Adrenal gland (tissue), 9 donors: ENCODE measurements at regions not wholly inside any gene's neighbourhood (a gene's known extent, or its start where the extent isn't known, plus 50 kb on each side); places are given as distances from the start of the nearest gene placed in this dataset.

Source experiments
- DNase-seq, 7 donors: peaks; one replicate each; pipeline ENCODE4 v3.0.0-alpha.2; 2019 to 2020
- H3K27ac ChIP-seq, 5 donors: fragments of 200-600 bp; sonication (generic) in 4 of 5; 1 replicate in 3 of 5; 2 replicates in 2 of 5; pipeline versions ENCODE4 v1.5.1 to v1.8.0; 2016 to 2020; ENCODE audit warnings: mild to moderate bottlenecking in 1 of 5
- H3K27me3 ChIP-seq: fragments of 200-600 bp; 2 replicates; pipeline ENCODE4 v1.8.0; 2021
- H3K36me3 ChIP-seq, 2 donors: fragments of 200-600 bp; replicated peaks in 1 of 2; 1 replicate in 1 of 2; 2 replicates in 1 of 2; pipeline versions ENCODE4 v1.5.1 to v1.8.0; 2018 to 2022
- H3K4me1 ChIP-seq, 2 donors: fragments of 200-600 bp; replicated peaks in 1 of 2; 1 replicate in 1 of 2; 2 replicates in 1 of 2; pipeline versions ENCODE4 v1.5.1 to v1.8.0; 2018 to 2021
- H3K4me3 ChIP-seq, 4 donors: fragments of 200-600 bp; sonication (generic) in 3 of 4; one replicate each; pipeline ENCODE4 v1.5.1; 2016 to 2018
- H3K9me3 ChIP-seq, 3 donors: fragments of 200-600 bp; sonication (generic) in 1 of 3; replicated peaks in 1 of 3; 1 replicate in 2 of 3; 2 replicates in 1 of 3; pipeline versions ENCODE4 v1.5.1 to v1.8.0; 2016 to 2021
- CTCF ChIP-seq, 6 experiments: fragments of 450-650 bp in 4 of 6; fragments of 200-600 bp in 2 of 6; sonication (generic) in 1 of 6; IDR thresholded peaks; 1 replicate in 5 of 6; 2 replicates in 1 of 6; pipeline versions ENCODE4 v1.5.1 to v1.8.0; 2016 to 2021; ENCODE audit warnings: antibody characterized with exemption in 6 of 6, mild to moderate bottlenecking in 2 of 6, moderate library complexity in 1 of 6
- POLR2A ChIP-seq, 2 donors: fragments of 450-650 bp; IDR thresholded peaks; one replicate each; pipeline ENCODE4 v1.6.1; 2017; ENCODE audit warnings: antibody characterized with exemption in 2 of 2, mild to moderate bottlenecking in 2 of 2, moderate library complexity in 1 of 2
- WGBS, 4 donors: extraction: QIAGEN DNeasy Blood & Tissue Kit in 2 of 4; methylation state at CpG; one replicate each; pipeline versions ENCODE4 v1.1.5 to v1.1.7; 2013 to 2017; 5-methylcytosine and 5-hydroxymethylcytosine counted together
- intact Hi-C, 2 donors: fragments of 100-400 bp; cut with DNase I; formaldehyde crosslinking; loops; one replicate each; pipeline versions ENCODE4 v1.14.1 to v1.15.0; 2022 to 2023
- donor health status: healthy with polysubstance abuse.
- donor health status: Bipolar disorder and iron deficiency.
- donor health status: DM: yes; HTN: yes; CAD: no.
- donor health status: DM: no; HTN: no; CAD: no.
- donor health status: DM: no; HTN: no; CAD: no.

DNA sequence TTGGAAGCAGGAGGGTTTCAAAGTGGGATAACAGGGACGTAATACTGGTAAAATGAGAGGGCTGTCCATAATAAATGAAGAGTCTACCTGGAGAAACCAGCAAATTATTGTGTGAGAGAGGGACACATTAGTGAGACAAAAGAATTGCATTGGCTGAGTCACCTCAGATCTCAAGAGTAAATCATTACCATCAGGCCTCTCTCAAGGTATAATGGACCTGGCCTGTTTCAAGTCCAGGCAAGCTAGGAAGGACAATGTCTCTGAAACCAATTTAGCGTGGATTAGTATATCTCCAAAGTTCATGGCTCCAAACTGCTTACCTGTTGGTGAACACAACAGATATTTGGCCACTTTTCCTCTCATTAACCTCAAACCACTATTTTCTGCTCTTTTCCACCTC lies 471.4 kb downstream of the CMPK2 start:
- 73 to 81% (median 77%) methylated on average over 2 of the region's 2 CpGs for WGBS, 4 donors
- no peak overlapping the region for H3K4me3 ChIP-seq
- no peak for DNase-seq
- no peaks in the 10 kb centered on the region for H3K36me3 ChIP-seq
- H3K27ac ChIP-seq, result no peak overlapping the region
- H3K27me3 ChIP-seq, result no peaks in the 10 kb centered on the region
- TF ChIP-seq POLR2A (IDR thresholded peaks at IDR 0.05) (no peak), CTCF (IDR thresholded peaks at IDR 0.05) (no peak)
- no peaks in the 10 kb centered on the region for H3K4me1 ChIP-seq
- H3K9me3 ChIP-seq, result no peaks in the 10 kb centered on the region
- intact Hi-C loops, result no loop called here

GRCh38 chr2:6398421-6398820 lies 467.3 kb downstream of the CMPK2 start:
- no peak for DNase-seq
- intact Hi-C loops, result no loop called here
- 82 to 91% (median 87%) methylated on average over 2 of the region's 2 CpGs for WGBS, 4 donors
- no peaks in the 10 kb centered on the region for H3K4me1 ChIP-seq
- H3K4me3 ChIP-seq, result no peak overlapping the region
- no peak overlapping the region for H3K27ac ChIP-seq
- TF ChIP-seq CTCF (IDR thresholded peaks at IDR 0.05) (no peak), POLR2A (IDR thresholded peaks at IDR 0.05) (no peak)
- no peaks in the 10 kb centered on the region for H3K27me3 ChIP-seq
- no peaks in the 10 kb centered on the region for H3K36me3 ChIP-seq
- no peaks in the 10 kb centered on the region for H3K9me3 ChIP-seq

DNA sequence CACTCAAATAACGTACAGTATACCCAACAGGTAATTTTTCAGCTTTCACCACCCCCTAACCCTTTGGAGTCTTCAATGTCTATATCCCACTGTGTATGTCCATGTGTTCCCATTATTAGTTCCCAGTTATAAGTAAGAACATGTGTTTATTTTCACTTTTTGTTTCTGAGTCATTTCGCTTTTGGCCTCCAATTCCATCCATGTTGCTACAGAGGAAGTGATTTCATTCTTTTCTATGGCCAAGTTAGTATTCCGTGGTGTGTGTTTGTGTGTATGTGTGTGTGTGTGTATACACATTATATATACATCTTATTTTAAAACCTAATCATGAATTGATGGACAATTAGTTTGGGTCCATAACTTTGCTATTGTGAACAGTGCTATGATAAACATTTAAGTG lies 464.4 kb downstream of the CMPK2 start:
- H3K27ac ChIP-seq, result no peak overlapping the region
- DNase-seq, result no peak

DNA sequence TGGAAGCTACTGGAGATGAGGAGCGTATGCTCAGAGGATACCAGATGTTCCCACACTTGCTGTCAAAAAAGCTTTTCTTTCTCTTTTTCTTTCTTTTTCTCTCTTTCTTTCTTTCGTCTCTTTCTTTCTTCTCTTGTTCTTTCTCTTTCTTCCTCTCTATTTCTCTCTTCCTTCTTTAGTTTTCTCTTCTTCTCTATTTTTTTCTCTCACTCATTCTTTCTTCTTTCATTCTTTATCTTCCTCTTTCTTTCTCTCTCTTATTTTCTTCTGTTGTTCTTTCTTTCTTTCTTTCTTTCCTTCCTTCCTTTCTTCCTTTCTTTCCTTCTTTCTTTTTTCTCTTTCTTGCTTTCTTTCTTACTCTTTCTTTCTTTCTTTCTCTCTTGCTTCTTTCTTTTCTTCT lies 457.6 kb downstream of the CMPK2 start:
- intact Hi-C loops, result no loop called here
- H3K27ac ChIP-seq, result no peak overlapping the region
- no peaks in the 10 kb centered on the region for H3K36me3 ChIP-seq
- DNase-seq, result no peak
- H3K4me1 ChIP-seq, result no peaks in the 10 kb centered on the region
- no peaks in the 10 kb centered on the region for H3K9me3 ChIP-seq
- no peak overlapping the region for H3K4me3 ChIP-seq
- no peaks in the 10 kb centered on the region for H3K27me3 ChIP-seq
- TF ChIP-seq CTCF (IDR thresholded peaks at IDR 0.05), result no peak
- TF ChIP-seq POLR2A (IDR thresholded peaks at IDR 0.05), result no peak
- 73 to 83% (median 79%) methylated on average over 2 of the region's 2 CpGs for WGBS, 4 donors

More for the DNA sequence above, 464.4 kb downstream of the CMPK2 start:
- H3K36me3 ChIP-seq, result no peaks in the 10 kb centered on the region
- H3K27me3 ChIP-seq, result no peaks in the 10 kb centered on the region
- no peak overlapping the region for H3K4me3 ChIP-seq
- H3K9me3 ChIP-seq, result no peaks in the 10 kb centered on the region
- TF ChIP-seq CTCF (IDR thresholded peaks at IDR 0.05), result no peak
- TF ChIP-seq POLR2A (IDR thresholded peaks at IDR 0.05), result no peak
- no peaks in the 10 kb centered on the region for H3K4me1 ChIP-seq
- intact Hi-C loops, result no loop called here
- WGBS, 4 donors, result 67 to 80% (median 76%) methylated on average over 3 of the region's 3 CpGs
